RCC 7860 (cell line): ENCODE measurements at regions not wholly inside any gene's neighbourhood (a gene's known extent, or its start where the extent isn't known, plus 50 kb on each side); places are given as distances from the start of the nearest gene placed in this dataset.

ENCODE experiments used
- DNase-seq: peaks from one replicate; pipeline ENCODE4 v3.0.0-alpha.2; 2015; ENCODE audit warnings: low spot score
- FAIRE-seq: peaks from 2 replicates; lab custom pipeline; 2012; peaks lifted over from hg19 to GRCh38; lab: Jason Lieb, UNC

GRCh38 chr1:55712148-55712547 lies 497.0 kb upstream of the USP24 start:
- DNase-seq, result no peak

GRCh38 chr1:55708781-55709180 lies 493.6 kb upstream of the USP24 start:
- FAIRE-seq (no peak), DNase-seq (no peak)

More at GRCh38 chr1:55712148-55712547, 497.0 kb upstream of the USP24 start:
- no peak for FAIRE-seq

- DNase-seq (no peak), FAIRE-seq (no peak)
Measured at GRCh38 chr1:55707846-55708245, 492.7 kb upstream of the USP24 start.

- FAIRE-seq (no peak), DNase-seq (no peak)
Measured at GRCh38 chr1:55707196-55707595, 492.0 kb upstream of the USP24 start.

- DNase-seq (no peak), FAIRE-seq (no peak)
Measured at GRCh38 chr1:55706397-55706796, 491.2 kb upstream of the USP24 start.

GRCh38 chr1:55703726-55704363 lies 488.7 kb upstream of the USP24 start:
- FAIRE-seq (no peak), DNase-seq (no peak)

GRCh38 chr1:55702064-55702463 lies 486.9 kb upstream of the USP24 start:
- DNase-seq, result peak; percentile 32
- FAIRE-seq, result no peak

- no peak for FAIRE-seq
Measured at GRCh38 chr1:55700359-55701130, 485.4 kb upstream of the USP24 start.

GRCh38 chr1:55699228-55699627 lies 484.1 kb upstream of the USP24 start:
- FAIRE-seq, result no peak

More at GRCh38 chr1:55700359-55701130, 485.4 kb upstream of the USP24 start:
- peak; percentile 14 for DNase-seq

GRCh38 chr1:55697997-55698535 lies 482.9 kb upstream of the USP24 start:
- DNase-seq (no peak), FAIRE-seq (no peak)

More at GRCh38 chr1:55699228-55699627, 484.1 kb upstream of the USP24 start:
- no peak for DNase-seq

GRCh38 chr1:55696891-55697290 lies 481.7 kb upstream of the USP24 start:
- FAIRE-seq (no peak), DNase-seq (no peak)

- no peak for FAIRE-seq
- peak; percentile 19 for DNase-seq
Measured at GRCh38 chr1:55696181-55696754, 481.1 kb upstream of the USP24 start.

GRCh38 chr1:55695552-55695951 lies 480.4 kb upstream of the USP24 start:
- no peak for DNase-seq
- no peak for FAIRE-seq

- FAIRE-seq (no peak), DNase-seq (no peak)
Measured at GRCh38 chr1:55695151-55695550, 480.0 kb upstream of the USP24 start.

GRCh38 chr1:55694310-55694801 lies 479.2 kb upstream of the USP24 start:
- DNase-seq, result no peak
- FAIRE-seq, result no peak

- FAIRE-seq, result no peak
- no peak for DNase-seq
Measured at GRCh38 chr1:55692726-55693125, 477.6 kb upstream of the USP24 start.

GRCh38 chr1:55690366-55690765 lies 475.2 kb upstream of the USP24 start:
- FAIRE-seq (no peak), DNase-seq (no peak)

GRCh38 chr1:55689800-55690199 lies 474.6 kb upstream of the USP24 start:
- FAIRE-seq, result no peak

GRCh38 chr1:55685560-55685959 lies 470.4 kb upstream of the USP24 start:
- DNase-seq (no peak), FAIRE-seq (no peak)

More at GRCh38 chr1:55689800-55690199, 474.6 kb upstream of the USP24 start:
- no peak for DNase-seq

GRCh38 chr1:55684131-55684650 lies 469.0 kb upstream of the USP24 start:
- FAIRE-seq (no peak), DNase-seq (no peak)

- no peak for DNase-seq
- no peak for FAIRE-seq
Measured at GRCh38 chr1:55682198-55682597, 467.0 kb upstream of the USP24 start.
